ENCODE measurements at regions not wholly inside any gene's neighbourhood (a gene's known extent, or its start where the extent isn't known, plus 50 kb on each side); places are given as distances from the start of the nearest gene placed in this dataset.
"Not testable (repeated sequence)": the region's sequence is repeated elsewhere in the genome, so short reads cannot be mapped to it uniquely, and the experiment has no call there.

DNA sequence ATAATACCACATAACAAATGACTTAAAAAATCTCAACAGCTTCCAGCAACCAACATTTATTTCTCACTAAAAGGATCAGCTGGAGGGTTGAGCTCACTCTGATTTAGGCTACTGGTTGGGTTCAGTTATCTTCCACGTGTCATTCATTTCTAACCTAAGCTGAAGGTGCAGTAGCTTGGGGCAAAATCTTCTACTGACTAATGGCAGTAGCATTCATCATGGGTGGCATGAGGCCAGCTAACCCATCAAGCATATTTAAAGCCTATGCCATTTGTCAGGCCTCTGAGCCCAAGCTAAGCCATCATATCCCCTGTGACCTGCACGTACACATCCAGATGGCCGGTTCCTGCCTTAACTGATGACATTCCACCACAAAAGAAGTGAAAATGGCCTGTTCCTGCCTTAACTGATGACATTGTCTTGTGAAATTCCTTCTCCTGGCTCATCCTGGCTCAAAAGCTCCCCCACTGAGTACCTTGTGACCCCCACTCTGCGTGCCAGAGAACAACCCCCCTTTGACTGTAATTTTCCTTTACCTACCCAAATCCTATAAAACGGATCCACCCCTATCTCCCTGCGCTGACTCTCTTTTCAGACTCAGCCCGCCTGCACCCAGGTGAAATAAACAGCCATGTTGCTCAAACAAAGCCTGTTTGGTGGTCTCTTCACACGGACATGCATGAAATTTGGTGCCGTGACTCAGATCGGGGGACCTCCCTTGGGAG lies 324.7 kb upstream of the LMCD1 start:
- H3K9me3 ChIP-seq (replicated peaks; ENCODE audit: low read length); H3K4me2 ChIP-seq (ENCODE audit: low read length); H3K9ac ChIP-seq (ENCODE audit: low read depth, low read length); H3K36me3 ChIP-seq (ENCODE audit: insufficient read depth, low read length); H3K4me3 ChIP-seq (ENCODE audit: low read length); H3K4me1 ChIP-seq (ENCODE audit: control insufficient read depth, insufficient read depth, low read length): not testable (repeated sequence)
- H3K27me3 ChIP-seq (ENCODE audit: control insufficient read depth, insufficient read depth, low read length), result peaks cover 13% of the 10 kb centered on the region

DNA sequence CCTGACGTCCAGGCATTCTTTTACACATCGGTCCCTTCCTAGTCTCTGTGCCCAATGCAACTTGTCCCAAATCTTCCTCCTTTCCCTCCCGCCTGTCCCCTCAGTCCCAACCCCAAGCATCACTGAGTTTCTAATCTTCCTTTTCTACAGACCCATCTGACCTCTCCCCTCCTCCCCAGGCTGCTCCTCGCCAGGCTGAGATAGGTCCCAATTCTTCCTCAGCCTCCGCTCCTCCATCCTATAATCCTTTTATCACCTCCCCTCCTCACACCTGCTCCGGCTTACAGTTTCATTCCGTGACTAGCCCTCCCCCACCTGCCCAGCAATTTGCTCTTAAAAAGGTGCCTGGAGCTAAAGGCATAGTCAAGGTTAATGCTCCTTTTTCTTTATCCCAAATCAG lies 323.1 kb upstream of the LMCD1 start:
- not testable (repeated sequence) for H3K4me3 ChIP-seq (ENCODE audit: low read length); H3K9ac ChIP-seq (ENCODE audit: low read depth, low read length); H3K36me3 ChIP-seq (ENCODE audit: insufficient read depth, low read length); H3K4me1 ChIP-seq (ENCODE audit: control insufficient read depth, insufficient read depth, low read length); H3K4me2 ChIP-seq (ENCODE audit: low read length); H3K9me3 ChIP-seq (replicated peaks; ENCODE audit: low read length)
- peaks cover 13% of the 10 kb centered on the region for H3K27me3 ChIP-seq (ENCODE audit: control insufficient read depth, insufficient read depth, low read length)

DNA sequence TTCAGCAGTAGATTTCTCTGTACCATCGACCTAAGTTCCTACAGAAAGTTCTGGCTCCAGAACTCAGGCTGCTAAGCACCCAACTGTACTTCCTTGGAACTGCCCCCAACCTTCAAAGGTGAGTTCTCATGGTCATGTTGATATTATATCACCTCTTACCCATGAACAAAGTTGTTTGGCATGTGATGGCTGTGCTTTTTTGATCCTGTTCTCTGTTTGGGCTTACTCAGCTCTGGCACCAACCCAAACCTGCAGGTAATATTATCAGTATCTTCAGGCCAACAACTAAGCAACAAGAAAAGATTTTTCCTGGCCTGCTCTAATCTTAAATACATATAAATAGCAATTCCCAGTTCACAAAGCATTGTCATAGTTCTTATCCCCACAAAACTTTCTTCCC lies 318.7 kb upstream of the LMCD1 start:
- H3K4me1 ChIP-seq (ENCODE audit: control insufficient read depth, insufficient read depth, low read length), result no peaks in the 10 kb centered on the region
- H3K4me3 ChIP-seq (ENCODE audit: low read length), result no peak overlapping the region
- no peaks in the 10 kb centered on the region for H3K36me3 ChIP-seq (ENCODE audit: insufficient read depth, low read length)
- H3K9me3 ChIP-seq (replicated peaks; ENCODE audit: low read length), result no peaks in the 10 kb centered on the region
- H3K9ac ChIP-seq (ENCODE audit: low read depth, low read length), result no peak overlapping the region
- peaks cover 3% of the 10 kb centered on the region for H3K27me3 ChIP-seq (ENCODE audit: control insufficient read depth, insufficient read depth, low read length)
- H3K4me2 ChIP-seq (ENCODE audit: low read length), result no peak overlapping the region

DNA sequence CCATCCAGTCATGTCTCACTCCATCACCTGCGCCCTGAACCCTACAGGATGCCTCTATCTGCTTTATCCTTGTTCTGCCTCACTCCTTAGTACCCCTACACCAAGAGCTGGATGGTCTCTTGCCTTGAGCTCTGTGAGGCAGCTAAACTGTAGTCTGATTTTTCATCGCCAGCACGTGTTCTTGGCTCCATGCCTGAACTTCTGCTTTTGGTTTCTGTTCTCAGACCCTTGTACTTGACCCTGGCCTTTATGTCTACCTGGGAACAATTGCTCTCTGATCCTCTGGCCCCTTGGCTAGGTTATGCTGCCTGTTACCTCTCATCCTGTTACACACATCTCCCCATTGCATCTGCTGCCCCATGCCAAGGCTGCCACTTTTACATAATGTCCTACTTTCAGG lies 318.0 kb upstream of the LMCD1 start:
- no peaks in the 10 kb centered on the region for H3K9me3 ChIP-seq (replicated peaks; ENCODE audit: low read length)

GRCh38 chr3:8186213-8186612 lies 315.4 kb upstream of the LMCD1 start:
- Histone ChIP-seq H3K9me3 (replicated peaks; ENCODE audit: low read length) (no peaks in the 10 kb centered on the region), H3K4me1 (ENCODE audit: control insufficient read depth, insufficient read depth, low read length) (no peaks in the 10 kb centered on the region), H3K27me3 (ENCODE audit: control insufficient read depth, insufficient read depth, low read length) (peaks cover 3% of the 10 kb centered on the region), H3K4me2 (ENCODE audit: low read length) (no peak overlapping the region), H3K4me3 (ENCODE audit: low read length) (no peak overlapping the region), H3K36me3 (ENCODE audit: insufficient read depth, low read length) (no peaks in the 10 kb centered on the region), H3K9ac (ENCODE audit: low read depth, low read length) (no peak overlapping the region)

More for the DNA sequence above, 318.0 kb upstream of the LMCD1 start:
- Histone ChIP-seq H3K4me1 (ENCODE audit: control insufficient read depth, insufficient read depth, low read length) (no peaks in the 10 kb centered on the region), H3K27me3 (ENCODE audit: control insufficient read depth, insufficient read depth, low read length) (peaks cover 3% of the 10 kb centered on the region), H3K4me2 (ENCODE audit: low read length) (no peak overlapping the region), H3K36me3 (ENCODE audit: insufficient read depth, low read length) (no peaks in the 10 kb centered on the region), H3K9ac (ENCODE audit: low read depth, low read length) (no peak overlapping the region), H3K4me3 (ENCODE audit: low read length) (no peak overlapping the region)

GRCh38 chr3:8187996-8188395 lies 313.6 kb upstream of the LMCD1 start:
- Histone ChIP-seq H3K4me1 (ENCODE audit: control insufficient read depth, insufficient read depth, low read length) (no peaks in the 10 kb centered on the region), H3K4me2 (ENCODE audit: low read length) (no peak overlapping the region), H3K4me3 (ENCODE audit: low read length) (no peak overlapping the region), H3K9me3 (replicated peaks; ENCODE audit: low read length) (no peaks in the 10 kb centered on the region), H3K36me3 (ENCODE audit: insufficient read depth, low read length) (no peaks in the 10 kb centered on the region), H3K27me3 (ENCODE audit: control insufficient read depth, insufficient read depth, low read length) (peaks cover 3% of the 10 kb centered on the region), H3K9ac (ENCODE audit: low read depth, low read length) (no peak overlapping the region)

GRCh38 chr3:8189051-8189450 lies 312.6 kb upstream of the LMCD1 start:
- Histone ChIP-seq H3K9ac (ENCODE audit: low read depth, low read length) (no peak overlapping the region), H3K4me1 (ENCODE audit: control insufficient read depth, insufficient read depth, low read length) (no peaks in the 10 kb centered on the region), H3K9me3 (replicated peaks; ENCODE audit: low read length) (no peaks in the 10 kb centered on the region), H3K27me3 (ENCODE audit: control insufficient read depth, insufficient read depth, low read length) (peaks cover 3% of the 10 kb centered on the region), H3K4me3 (ENCODE audit: low read length) (no peak overlapping the region), H3K36me3 (ENCODE audit: insufficient read depth, low read length) (no peaks in the 10 kb centered on the region), H3K4me2 (ENCODE audit: low read length) (no peak overlapping the region)

DNA sequence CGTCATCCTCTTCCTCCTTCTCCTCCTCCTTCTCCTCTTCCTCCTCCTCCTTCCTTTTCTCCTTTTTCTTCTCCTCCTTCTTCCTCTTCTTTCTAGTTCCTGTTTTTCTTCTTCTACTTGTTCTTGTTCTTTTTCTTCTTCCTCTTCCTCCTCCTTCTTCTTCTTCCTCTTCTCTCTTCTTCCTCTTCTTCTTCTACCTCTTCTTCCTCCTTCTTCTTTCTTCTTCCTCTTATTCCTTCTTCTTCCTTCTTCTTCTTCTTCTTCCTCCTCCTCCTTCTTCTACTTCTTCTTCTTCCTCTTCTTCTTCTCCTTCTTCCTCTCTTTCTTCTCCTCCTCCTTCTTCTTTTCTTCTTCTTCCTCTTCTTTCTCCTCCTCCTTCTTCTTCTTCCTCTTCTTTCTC lies 310.2 kb upstream of the LMCD1 start:
- Histone ChIP-seq H3K9ac (ENCODE audit: low read depth, low read length) (no peak overlapping the region), H3K36me3 (ENCODE audit: insufficient read depth, low read length) (no peaks in the 10 kb centered on the region), H3K4me1 (ENCODE audit: control insufficient read depth, insufficient read depth, low read length) (no peaks in the 10 kb centered on the region), H3K4me3 (ENCODE audit: low read length) (no peak overlapping the region), H3K9me3 (replicated peaks; ENCODE audit: low read length) (no peaks in the 10 kb centered on the region), H3K27me3 (ENCODE audit: control insufficient read depth, insufficient read depth, low read length) (no peaks in the 10 kb centered on the region), H3K4me2 (ENCODE audit: low read length) (no peak overlapping the region)

DNA sequence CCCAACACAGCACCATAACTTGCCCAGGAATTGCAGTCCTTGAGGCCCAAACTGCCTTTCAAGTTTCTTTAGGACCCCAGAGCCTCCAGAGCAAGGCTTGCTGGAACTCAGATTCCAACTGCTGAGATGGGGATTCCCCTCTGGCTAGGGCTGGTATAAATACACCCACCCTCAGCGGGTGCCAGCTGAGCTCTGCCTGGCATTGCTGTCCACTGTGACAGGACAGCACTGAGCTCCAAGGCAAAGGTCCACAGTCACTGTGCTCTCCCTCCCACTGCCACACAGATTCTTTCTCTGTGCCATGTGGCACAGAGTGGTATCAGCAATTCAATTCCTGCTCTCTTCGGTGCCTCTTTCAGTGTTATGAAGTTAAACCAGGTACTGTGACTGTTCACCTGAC lies 304.2 kb upstream of the LMCD1 start:
- H3K9me3 ChIP-seq (replicated peaks; ENCODE audit: low read length), result no peaks in the 10 kb centered on the region
- H3K27me3 ChIP-seq (ENCODE audit: control insufficient read depth, insufficient read depth, low read length), result no peaks in the 10 kb centered on the region
- no peaks in the 10 kb centered on the region for H3K4me1 ChIP-seq (ENCODE audit: control insufficient read depth, insufficient read depth, low read length)
- H3K9ac ChIP-seq (ENCODE audit: low read depth, low read length), result no peak overlapping the region
- no peak overlapping the region for H3K4me3 ChIP-seq (ENCODE audit: low read length)
- H3K36me3 ChIP-seq (ENCODE audit: insufficient read depth, low read length), result no peaks in the 10 kb centered on the region
- no peak overlapping the region for H3K4me2 ChIP-seq (ENCODE audit: low read length)

- Histone ChIP-seq H3K9ac (ENCODE audit: low read depth, low read length) (no peak overlapping the region), H3K27me3 (ENCODE audit: control insufficient read depth, insufficient read depth, low read length) (no peaks in the 10 kb centered on the region), H3K9me3 (replicated peaks; ENCODE audit: low read length) (no peaks in the 10 kb centered on the region), H3K4me3 (ENCODE audit: low read length) (no peak overlapping the region), H3K36me3 (ENCODE audit: insufficient read depth, low read length) (no peaks in the 10 kb centered on the region), H3K4me2 (ENCODE audit: low read length) (no peak overlapping the region), H3K4me1 (ENCODE audit: control insufficient read depth, insufficient read depth, low read length) (no peaks in the 10 kb centered on the region)
Observed at GRCh38 chr3:8198605-8199004, 303.0 kb upstream of the LMCD1 start.

DNA sequence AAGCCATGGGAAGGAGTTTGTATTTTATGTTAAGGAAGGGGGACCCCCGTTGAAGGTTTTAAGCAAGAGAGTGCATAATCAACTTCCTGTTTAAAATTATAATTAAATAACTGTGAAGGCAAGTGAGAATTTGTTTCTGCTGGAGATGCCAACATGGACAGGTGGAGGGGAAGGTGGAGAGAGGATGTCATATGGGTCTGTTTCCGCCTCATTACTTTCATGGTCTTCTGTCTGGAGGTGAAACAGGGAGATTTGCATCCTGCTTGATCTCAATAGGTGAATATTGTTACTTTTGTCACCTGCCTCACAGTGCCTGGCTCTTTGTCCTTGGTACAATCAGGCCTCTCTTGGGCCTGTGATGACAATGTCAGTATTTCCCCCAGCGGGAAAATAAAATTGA lies 300.6 kb upstream of the LMCD1 start:
- H3K36me3 ChIP-seq (ENCODE audit: insufficient read depth, low read length), result no peaks in the 10 kb centered on the region
- no peak overlapping the region for H3K4me2 ChIP-seq (ENCODE audit: low read length)
- H3K4me1 ChIP-seq (ENCODE audit: control insufficient read depth, insufficient read depth, low read length), result no peaks in the 10 kb centered on the region
- no peaks in the 10 kb centered on the region for H3K9me3 ChIP-seq (replicated peaks; ENCODE audit: low read length)
- H3K9ac ChIP-seq (ENCODE audit: low read depth, low read length), result no peak overlapping the region
- H3K27me3 ChIP-seq (ENCODE audit: control insufficient read depth, insufficient read depth, low read length), result no peaks in the 10 kb centered on the region
- no peak overlapping the region for H3K4me3 ChIP-seq (ENCODE audit: low read length)

DNA sequence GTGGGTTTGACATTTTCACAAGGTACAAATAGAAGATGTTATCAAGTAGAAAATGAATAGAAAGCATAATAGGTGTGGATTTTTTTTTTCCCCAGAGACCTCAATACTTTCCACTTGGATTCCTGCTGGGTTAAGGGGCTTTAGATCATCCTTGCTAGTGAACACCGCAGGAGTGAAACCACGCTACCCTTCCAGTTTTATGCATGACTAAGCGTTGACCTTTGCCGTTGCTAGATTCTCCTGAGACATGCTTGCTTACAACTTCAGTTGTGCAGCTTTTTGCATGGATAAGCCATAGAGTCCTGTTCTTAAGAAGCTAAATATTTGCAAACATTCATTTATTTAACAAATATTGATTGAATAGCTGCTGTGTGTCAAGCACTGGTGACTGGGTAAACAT lies 299.7 kb upstream of the LMCD1 start:
- no peak overlapping the region for H3K4me3 ChIP-seq (ENCODE audit: low read length)
- H3K4me2 ChIP-seq (ENCODE audit: low read length), result no peak overlapping the region
- H3K4me1 ChIP-seq (ENCODE audit: control insufficient read depth, insufficient read depth, low read length), result no peaks in the 10 kb centered on the region
- no peaks in the 10 kb centered on the region for H3K36me3 ChIP-seq (ENCODE audit: insufficient read depth, low read length)
- H3K9ac ChIP-seq (ENCODE audit: low read depth, low read length), result no peak overlapping the region
- no peaks in the 10 kb centered on the region for H3K27me3 ChIP-seq (ENCODE audit: control insufficient read depth, insufficient read depth, low read length)
- no peaks in the 10 kb centered on the region for H3K9me3 ChIP-seq (replicated peaks; ENCODE audit: low read length)
